Activated CD4-positive, alpha-beta T cell treated with anti-CD3 and anti-CD28 coated beads, Interleukin-2, Interleukin-6, amounts not matched to agents 100 ng/mL and 50 ng/mL, durations not matched to agents 16 hours and 8 hours (primary cell): ENCODE measurements at regions not wholly inside any gene's neighbourhood (a gene's known extent, or its start where the extent isn't known, plus 50 kb on each side); places are given as distances from the start of the nearest gene placed in this dataset.
"Not testable (repeated sequence)": the region's sequence is repeated elsewhere in the genome, so short reads cannot be mapped to it uniquely, and the experiment has no call there.

Source experiments
- DNase-seq: peaks from one replicate; pipeline ENCODE4 v3.0.0-alpha.2; 2020

DNA sequence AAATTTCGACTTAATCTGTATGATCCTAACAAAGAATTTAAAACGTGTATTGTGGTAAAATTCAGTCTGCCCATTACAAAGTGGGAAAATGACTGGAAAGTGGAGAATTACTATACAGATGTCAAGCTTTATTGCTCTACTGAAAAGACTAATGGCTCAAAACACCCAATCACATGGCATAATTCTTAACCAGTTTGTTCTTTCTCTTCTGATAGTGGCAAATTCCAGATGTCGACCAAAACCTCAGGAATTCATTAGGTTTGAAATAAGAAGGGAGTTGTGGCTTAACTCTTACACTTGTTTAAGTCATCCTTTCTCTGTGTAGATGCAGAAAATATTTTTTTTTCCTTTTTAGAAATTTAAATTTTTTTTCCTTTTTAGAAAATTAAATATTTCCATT, 1254.9 kb upstream of the LRRN3 start:
- DNase-seq, result no peak

DNA sequence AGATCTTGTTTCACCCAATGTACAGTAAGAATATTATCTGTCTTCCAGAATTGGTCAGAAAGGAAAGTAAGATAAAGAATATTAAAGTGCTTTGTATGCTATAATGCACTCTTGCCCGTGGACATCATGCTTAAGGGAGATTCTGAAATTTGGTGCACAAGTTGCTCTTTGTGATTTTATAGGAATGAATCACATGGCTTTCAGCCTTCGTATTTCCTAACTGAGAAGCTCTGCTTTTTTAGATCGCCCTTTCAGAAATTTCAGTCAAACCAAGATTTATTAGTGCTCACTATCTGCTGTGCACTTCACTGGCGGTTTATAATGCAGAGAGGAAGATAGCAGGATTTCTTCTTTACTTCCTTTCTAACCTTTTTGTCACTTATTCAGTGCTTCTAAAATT, 1248.5 kb upstream of the LRRN3 start:
- no peak for DNase-seq

DNA sequence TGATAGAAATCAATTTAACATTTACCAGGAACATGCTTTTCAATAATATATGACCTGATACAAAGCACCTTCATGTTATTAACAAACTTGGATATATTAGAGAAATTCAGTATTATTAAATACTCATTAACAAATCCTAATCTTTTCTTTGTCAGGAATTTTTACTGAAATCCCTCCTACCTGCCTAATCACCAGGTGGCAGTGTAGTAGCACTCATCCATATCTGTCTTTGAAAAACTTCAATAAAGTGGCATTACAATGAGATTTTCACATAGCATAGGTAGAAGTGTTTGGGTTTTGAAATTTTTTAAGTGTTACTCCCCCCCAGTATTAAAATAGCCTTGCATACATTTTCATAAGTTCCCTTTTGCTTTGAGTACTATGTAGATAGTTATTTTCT, 1246.6 kb upstream of the LRRN3 start:
- no peak for DNase-seq

DNA sequence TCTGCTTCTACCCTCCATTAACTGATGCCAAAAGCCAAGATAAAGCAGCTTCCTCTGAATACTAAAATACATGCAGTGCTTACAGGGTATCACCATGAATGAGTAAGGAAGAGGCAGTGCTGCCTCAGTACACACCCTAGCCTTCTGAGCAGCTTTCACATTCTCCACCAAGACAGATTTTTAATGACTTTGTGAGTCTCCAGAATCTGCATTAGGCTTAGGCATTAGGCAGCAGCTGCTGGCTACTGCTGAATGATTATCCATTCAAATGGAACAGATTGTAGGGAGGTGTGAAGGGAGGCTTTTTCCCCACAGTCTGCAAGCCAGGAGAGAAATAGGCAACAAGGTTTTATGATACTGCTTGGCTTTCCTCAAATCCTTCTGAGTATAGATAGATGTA, 1226.7 kb upstream of the LRRN3 start:
- no peak for DNase-seq

DNA sequence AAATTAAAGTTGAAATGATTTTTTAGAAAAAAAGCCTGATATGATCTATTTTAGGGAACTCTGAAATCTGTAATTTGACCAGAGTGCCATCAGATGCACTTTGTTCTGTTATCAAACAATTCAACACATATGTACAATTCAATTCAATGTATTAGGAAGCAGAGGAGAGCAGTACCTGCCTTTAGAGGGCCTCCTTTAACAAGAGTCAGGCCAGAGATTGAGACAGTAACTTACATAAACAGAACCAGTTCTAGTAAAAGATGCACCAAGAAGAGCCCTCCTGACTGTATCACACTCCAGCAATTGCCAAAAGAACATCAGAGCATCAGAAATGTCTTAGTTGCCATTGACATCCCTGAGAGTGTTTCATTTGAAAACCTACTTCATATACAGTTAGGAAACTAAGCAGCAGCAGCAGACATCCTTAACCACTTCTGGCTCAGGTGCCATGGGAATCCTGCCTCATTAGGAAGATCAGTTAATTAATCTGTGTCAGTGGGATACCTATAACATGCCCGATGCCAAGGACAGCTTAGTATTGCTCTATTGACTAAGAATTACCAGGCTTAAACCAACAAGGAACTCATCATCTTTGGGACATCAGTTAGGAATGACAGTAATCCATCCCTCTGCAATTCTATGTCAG, 1222.6 kb upstream of the LRRN3 start:
- DNase-seq, result no peak

DNA sequence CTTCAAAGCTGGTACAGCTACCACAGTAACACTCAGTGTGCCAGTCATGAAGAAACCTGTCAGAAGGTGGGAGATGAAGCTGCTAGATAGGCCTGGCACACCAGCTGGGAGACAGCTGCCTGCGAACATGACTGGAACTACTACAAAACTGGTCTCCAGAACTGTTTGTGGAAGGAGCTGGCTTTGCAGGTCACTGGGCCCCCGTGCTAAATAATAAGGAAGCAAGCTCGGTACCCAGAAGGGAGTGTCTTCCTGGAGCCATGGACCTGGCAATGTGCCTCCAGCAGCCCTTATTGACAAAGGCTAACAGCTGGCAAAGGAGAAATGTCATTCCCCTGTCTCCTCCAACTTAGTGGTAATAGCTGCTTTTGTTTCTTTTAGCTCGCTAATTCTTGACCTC, 1217.6 kb upstream of the LRRN3 start:
- no peak for DNase-seq

DNA sequence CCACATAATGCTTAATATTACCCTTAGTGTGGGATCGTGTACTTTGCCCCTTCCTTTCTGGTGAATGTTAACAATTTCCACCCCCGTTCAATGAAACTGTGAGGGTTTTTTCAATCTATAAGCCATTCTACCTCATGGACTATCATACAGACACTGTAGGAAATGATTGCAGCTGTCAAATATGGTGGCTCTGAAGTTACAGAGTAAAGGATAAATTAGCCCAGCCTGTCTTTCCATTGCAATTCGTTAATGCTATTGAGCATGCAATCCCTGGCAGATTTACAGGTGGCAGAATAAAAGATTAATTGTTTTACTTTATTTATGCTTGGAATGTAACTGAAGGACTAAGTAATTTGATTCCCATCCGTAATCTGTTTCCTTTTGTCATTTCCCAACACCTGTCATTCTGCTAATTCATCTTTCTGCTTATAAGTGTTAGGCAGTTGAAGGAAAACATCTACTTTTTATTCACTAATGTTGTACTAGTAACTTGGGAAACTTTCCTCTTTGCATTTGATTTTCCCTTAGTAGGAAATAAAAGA, 1211.6 kb upstream of the LRRN3 start:
- no peak for DNase-seq

DNA sequence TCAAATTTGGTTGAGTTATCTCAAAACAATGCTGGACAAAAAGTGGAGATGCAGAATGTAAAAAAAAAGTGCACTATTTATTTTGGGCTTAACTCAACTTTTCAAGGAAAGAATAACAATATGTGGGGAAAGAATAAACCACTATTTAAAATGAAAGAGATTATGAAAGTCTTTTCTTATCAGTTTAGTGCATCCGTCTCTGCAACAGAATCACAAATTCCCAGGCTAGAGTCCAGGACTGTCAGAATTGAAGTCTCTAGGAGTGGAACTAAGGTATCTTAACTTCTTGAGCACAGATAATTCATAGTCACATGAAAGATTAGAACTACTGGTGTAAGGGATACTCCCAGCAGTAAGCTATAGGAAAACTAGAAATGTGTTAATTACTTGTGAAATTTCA, 1200.3 kb upstream of the LRRN3 start:
- no peak for DNase-seq

DNA sequence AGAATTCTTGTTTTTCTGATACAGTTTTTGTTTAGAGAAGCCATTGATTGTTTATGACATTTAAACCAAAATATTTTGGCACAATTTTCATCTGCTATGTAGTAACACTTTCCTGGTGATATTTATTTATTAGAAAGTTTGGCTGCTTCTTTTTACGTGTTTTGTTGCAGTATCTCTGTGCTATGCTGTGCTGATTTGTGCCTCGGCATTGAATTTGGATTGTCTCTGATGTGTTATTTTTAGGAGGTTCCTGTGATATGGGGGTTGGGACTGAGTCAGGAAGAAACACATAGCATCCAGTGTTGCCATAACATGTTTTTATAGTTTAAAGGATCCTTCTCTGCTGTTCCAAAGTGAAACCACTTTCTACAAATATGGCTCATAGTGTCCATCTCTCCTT, 1197.7 kb upstream of the LRRN3 start:
- DNase-seq, result no peak

DNA sequence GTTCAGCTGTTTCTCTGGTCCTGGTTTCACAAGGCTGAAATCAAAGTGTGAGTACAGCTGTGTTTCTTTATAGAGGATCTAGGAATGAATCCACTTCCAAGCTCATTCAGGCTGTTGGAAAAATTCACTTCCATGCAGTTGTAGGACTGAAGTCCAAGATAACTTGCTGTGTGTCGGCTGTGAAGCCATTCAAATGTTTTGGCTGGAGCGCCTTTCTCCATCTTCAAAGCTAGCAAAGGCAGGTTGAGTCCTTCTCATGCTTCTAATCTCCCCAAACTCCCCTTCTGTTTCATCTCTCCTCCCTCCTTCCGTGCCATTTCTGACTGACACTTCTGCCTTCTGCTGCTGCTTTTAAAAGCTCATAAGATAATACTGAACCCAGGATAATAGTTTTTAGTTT, 1195.4 kb upstream of the LRRN3 start:
- DNase-seq, result no peak

DNA sequence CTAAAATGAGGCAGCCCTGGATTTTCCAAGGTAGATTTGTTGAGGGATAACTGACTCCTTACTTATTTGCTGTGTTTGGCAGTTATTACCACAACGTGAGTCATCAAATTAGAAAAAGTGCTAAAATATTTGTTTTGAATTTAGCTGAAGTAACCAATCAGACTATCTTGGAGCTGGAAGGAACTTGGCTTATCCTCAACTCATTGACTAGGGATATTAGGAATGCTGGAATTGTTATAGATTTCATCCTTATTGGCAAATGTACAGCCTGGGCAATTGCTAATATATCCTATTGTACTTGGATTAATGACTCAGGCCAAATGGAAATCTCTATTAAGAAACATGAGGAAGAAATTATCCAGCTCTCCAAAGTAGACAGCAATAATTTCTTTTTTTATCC, 1189.0 kb upstream of the LRRN3 start:
- DNase-seq, result no peak

DNA sequence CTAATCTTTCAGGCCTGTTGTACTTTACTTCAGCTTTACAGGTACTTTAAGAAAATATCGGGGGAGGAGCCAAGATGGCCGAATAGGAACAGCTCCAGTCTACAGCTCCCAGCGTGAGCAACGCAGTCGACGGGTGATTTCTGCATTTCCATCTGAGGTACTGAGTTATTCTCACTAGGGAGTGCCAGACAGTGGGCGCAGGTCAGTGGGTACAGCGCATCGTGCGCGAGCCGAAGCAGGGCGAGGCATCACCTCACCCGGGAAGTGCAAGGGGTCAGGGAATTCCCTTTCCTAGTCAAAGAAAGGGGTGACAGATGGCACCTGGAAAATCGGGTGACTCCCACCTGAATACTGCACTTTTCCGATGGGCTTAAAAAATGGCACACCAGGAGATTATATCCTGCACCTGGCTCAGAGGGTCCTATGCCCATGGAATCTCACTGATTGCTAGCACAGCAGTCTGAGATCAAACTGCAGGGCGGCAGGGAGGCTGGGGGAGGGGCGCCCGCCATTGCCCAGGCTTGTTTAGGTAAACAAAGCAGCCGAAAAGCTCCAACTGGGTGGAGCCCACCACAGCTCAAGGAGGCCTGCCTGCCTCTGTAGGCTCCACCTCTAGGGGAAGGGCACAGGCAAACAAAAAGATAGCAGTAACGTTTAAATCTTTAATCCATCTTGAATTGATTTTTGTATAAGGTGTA, 1185.4 kb upstream of the LRRN3 start:
- DNase-seq, result not testable (repeated sequence)

DNA sequence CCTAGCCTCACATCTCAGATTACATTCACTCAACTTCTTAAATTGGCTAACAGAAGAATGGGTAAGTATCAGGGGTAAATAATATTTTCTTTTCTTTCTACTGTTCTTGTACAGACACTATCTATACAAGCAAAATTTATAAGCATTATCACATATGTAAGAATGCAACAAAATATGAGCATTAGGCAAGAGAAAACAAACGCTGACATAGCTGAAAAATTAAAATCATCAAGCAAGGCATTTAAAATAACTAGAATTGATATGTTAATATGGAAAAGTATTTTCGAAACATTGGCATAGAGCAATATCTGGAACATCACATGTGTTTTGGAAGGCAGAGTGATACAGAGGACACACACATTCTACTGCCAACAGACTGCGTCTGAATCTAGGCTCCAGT, 1175.3 kb upstream of the LRRN3 start:
- no peak for DNase-seq

DNA sequence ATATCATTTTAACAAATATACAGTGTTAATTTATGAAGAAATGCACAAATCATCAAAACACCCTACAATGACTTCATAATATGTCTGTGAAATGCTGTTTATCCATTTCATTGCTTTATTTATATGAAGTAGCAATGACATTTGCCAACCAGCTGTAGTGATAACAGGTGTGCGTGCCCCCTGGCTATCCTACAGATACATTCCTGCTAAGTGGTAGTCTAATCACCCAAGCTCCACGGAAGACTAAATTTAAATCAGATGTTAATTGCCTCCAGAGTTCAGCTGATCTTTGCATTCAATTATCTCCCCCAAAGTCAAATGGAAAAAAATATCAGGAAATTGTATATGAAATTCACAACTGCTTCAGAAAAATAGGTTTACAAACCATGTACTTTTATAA, 1164.2 kb upstream of the LRRN3 start:
- no peak for DNase-seq

DNA sequence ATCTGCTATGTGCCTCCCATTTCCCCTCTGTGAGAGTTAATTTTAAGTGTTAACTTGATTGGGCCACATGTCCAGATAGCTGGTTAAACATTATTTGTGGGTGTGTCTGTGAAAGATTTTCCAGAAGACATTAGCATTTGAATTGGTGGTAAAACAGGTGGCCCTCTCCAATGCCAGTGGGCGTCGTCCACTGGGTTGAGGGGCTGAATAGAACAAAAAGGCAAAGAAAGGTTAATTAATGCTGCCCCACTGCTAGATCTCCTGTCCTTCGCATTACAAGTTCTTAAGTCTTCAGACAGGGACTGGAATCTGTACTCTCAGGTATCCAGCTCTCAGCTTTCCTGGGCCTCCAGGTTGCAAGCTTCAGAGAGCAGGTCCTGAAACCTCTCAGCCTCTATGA, 1160.9 kb upstream of the LRRN3 start:
- no peak for DNase-seq

DNA sequence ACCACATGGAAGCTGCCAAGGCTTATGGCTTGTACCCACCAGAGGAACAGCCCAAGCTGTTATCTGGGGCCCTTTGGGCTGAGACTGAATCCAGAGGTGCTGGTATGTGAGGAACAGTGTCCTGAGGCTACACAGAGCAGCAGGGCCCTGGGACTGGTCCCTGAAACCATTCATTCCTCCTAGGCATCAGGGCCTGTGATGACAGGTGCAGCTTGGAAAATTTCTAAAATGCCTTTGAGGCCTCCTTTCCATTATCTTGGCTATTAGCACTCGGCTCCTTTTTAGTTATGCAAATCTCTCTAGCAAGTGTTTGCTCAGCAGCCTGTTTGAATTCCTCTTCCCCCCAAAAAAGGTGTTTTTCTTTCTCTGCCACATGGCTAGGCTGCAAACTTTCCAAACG, 1151.7 kb upstream of the LRRN3 start:
- no peak for DNase-seq

DNA sequence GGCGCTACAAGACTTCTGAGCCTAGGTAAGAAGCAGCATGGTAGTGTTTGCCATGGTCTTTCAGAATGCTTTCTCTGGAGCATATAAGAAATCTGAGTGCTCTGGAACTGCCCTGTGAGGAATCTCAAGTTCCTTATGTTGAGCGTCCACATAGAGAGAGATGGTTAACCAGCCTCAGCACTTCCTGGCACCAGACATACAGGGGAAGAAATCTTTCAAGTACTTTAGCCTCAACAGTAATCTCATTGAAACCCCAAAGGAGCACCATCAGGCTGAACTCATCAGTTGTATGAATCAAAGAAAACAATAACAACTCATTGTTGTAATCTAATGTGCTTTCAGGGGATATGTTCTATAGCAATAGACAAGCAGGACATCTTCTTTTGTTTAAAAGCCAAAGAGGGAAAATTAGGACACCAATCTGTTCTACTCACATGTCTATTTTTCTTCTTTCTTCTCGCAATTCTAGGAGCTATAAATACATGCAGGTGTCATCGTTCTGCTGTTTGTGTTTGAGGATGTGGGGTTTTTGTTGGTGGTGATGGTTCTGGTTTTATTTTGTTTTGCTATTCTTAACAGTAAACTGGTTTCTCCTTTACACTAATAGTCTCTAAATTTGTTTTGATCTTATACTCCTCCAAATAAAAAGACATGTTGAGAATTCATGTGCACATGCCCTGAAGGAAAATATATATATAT, 1145.0 kb upstream of the LRRN3 start:
- no peak for DNase-seq

DNA sequence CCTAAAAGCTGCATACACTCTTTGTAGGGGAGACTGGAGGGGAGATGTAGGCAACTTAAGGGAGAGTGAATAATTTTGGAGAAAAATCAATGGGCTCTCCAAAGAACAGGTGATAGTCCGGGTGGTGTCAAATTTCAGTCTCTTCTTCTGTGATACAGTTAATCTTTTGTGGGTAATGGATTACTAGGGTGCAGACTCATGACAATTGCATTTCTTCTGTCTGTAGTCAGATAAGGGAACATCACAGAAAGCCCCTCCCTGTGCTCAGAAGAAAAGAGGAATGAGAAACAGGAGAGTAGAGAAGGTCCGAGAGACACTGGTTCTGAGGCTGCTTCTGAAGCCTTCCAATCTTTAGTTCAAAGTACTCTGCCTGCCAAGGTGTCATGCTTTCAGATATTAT, 1140.7 kb upstream of the LRRN3 start:
- DNase-seq, result no peak

DNA sequence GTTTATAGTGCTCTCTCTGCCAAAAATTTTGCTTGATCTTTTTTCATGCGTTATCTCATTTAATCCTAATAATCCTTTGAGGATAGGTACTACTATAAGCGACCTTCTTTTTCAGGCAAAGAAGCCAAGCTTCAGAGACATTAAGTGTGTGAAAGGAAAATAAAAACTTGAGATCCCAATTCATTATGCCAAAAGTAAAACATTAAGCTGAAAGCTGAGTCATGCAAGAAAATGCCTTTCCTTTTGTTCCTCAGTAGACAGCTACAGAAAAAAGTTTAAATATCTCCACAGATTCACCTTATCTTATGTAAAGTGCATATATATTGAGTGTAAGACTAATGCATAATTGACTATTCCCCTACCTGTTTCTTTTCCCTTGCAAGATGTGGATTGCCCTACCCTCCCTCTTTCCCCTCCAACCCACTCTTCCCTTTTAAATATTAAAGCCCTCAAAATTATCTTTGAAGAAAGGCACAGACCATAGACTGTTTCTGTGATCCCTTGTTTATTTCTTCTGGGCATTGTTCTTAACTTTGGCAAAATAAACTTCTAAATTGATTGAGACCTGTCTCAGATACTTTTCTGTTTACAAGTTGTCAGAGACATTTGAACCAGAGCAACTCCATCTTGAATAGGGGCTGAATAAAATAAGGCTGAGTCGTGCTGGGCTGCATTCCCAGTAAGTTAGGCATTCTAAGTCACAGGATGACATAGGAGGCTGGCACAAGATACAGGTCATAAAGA, 1139.9 kb upstream of the LRRN3 start:
- no peak for DNase-seq

DNA sequence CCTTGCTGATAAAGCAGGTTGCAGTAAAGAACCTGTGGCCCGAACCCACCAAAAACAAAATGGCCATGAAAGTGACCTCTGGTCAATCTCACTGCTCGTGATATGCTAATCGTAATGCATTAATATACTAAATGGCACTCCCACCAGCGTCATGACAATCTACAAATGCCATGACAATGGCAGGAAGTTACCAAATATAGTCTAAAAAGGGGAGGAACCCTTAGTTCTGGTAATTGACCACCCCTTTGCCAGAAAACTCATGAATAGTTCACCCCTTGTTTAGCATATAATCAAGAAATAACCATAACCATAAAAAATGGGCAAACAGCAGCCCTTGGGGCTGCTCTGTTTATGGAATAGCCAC, 1139.4 kb upstream of the LRRN3 start:
- no peak for DNase-seq

DNA sequence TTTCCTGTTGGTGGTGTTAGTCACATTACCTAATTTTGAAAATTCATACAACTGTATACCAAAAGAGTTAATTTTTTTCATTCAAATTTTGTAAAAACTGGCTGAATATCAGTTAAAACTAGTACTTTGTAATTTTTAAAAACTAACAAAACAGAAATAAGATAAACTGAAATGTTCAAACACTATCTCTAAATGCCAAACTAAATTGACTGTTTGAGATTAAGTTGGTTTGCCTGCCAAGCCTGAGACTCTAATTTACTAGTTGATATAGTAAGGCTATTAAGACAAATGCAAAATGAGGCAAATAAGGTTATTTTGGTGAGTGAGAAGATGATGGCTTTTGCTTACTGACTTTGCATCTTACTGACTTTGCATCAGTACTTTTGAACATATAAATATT, 1134.9 kb upstream of the LRRN3 start:
- no peak for DNase-seq

DNA sequence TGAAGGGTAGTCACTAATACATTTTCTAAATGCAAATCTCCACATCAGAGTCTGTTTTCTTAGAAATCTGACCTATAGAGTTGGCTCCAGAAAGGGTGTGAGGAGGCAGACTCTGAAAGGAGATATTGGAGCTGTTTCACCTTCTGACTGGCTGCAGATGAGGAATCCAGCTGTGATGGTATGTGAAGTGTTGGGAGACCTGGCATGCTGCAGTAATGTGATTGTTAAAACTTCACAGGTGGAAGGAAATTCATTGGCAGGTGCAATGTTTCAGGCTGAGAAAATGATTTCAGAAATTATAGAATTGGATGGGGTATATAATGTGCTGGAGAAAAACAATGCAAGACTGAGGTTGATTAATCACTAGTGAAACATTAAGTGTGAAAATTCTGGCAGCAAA, 1134.0 kb upstream of the LRRN3 start:
- DNase-seq, result no peak

DNA sequence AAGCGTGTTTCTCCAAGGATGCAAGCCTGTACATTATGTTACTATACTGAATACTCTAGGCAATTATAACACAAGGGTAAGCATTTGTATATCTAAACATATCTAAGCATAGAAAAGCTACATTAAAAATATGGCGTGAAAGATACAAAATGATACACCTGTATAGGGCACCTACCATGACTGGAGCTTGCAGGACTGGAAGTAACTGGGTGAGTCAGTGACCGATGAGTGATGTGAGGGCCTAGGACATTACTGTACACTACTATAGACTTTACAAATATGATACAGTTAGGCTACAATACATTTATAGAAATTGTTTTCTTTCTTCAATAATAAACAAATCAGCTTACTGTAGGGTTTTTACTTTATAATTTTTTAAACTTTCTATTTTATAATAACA, 1127.2 kb upstream of the LRRN3 start:
- DNase-seq, result no peak

DNA sequence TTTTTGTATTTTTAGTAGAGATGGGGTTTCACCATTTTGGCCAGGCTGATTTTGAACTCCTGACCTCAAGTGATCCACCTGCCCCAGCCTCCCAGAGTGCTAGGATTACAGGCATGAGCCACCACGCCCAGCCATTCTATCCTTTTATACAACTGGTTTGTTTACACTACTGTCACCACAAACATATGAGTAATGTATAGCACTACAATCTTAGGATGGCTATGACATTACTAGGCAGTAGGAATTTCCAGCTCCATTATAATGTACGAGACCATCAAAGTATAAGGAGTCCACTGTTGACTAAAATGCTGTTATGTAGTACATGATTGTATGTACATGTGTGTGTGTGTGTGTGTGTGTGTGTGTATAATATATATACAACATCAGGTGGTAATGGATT, 1126.1 kb upstream of the LRRN3 start:
- no peak for DNase-seq
